Activated T-helper 17 cell treated with anti-CD3 and anti-CD28 coated beads, Interleukin-2, amount 50 U/mL, for 72 hours (primary cell): ENCODE measurements at regions not wholly inside any gene's neighbourhood (a gene's known extent, or its start where the extent isn't known, plus 50 kb on each side); places are given as distances from the start of the nearest gene placed in this dataset.
"Not testable (repeated sequence)": the region's sequence is repeated elsewhere in the genome, so short reads cannot be mapped to it uniquely, and the experiment has no call there.

ENCODE experiments used
- ATAC-seq: fragments of 150-1000 bp; cut with Tn5 transposase; replicated peaks from 2 replicates; pipeline ENCODE4 v1.10.0; 2021; ENCODE audit warnings: mild to moderate bottlenecking, moderate library complexity
- H3K27ac Mint-ChIP-seq: one replicate; pipeline ENCODE4 v1.8.0; 2022; ENCODE audit warnings: mixed read lengths
- H3K27me3 Mint-ChIP-seq: one replicate; pipeline ENCODE4 v1.8.0; 2022; ENCODE audit warnings: mixed read lengths
- H3K36me3 Mint-ChIP-seq: one replicate; pipeline ENCODE4 v1.8.0; 2022; ENCODE audit warnings: low read depth, mild to moderate bottlenecking, mixed read lengths
- H3K4me1 Mint-ChIP-seq: one replicate; pipeline ENCODE4 v1.8.0; 2022; ENCODE audit warnings: mixed read lengths
- H3K4me3 Mint-ChIP-seq: one replicate; pipeline ENCODE4 v1.8.0; 2022; ENCODE audit warnings: mild to moderate bottlenecking, mixed read lengths
- H3K9me3 Mint-ChIP-seq: one replicate; pipeline ENCODE4 v1.8.0; 2022; ENCODE audit warnings: mixed read lengths

GRCh38 chr9:95722141-95722540, 153.3 kb upstream of the ERCC6L2 start:
- H3K27ac Mint-ChIP-seq: no peak overlapping the region
- H3K9me3 Mint-ChIP-seq: peaks cover 12% of the 10 kb centered on the region
- H3K4me1 Mint-ChIP-seq: peaks cover 27% of the 10 kb centered on the region
- no peaks in the 10 kb centered on the region for H3K27me3 Mint-ChIP-seq
- H3K36me3 Mint-ChIP-seq: no peaks in the 10 kb centered on the region
- ATAC-seq: no peak
- H3K4me3 Mint-ChIP-seq: no peak overlapping the region

GRCh38 chr9:95721061-95721531, 154.4 kb upstream of the ERCC6L2 start:
- peaks cover 27% of the 10 kb centered on the region for H3K4me1 Mint-ChIP-seq
- ATAC-seq: no peak
- H3K4me3 Mint-ChIP-seq: no peak overlapping the region
- H3K27me3 Mint-ChIP-seq: no peaks in the 10 kb centered on the region
- H3K36me3 Mint-ChIP-seq: no peaks in the 10 kb centered on the region
- H3K27ac Mint-ChIP-seq: no peak overlapping the region
- peaks cover 13% of the 10 kb centered on the region for H3K9me3 Mint-ChIP-seq

- Mint-ChIP-seq H3K4me3 (no peak overlapping the region), H3K9me3 (peaks cover 14% of the 10 kb centered on the region), H3K27me3 (no peaks in the 10 kb centered on the region), H3K27ac (no peak overlapping the region), H3K4me1 (peaks cover 21% of the 10 kb centered on the region), H3K36me3 (no peaks in the 10 kb centered on the region)
- ATAC-seq: no peak
Observed at GRCh38 chr9:95720496-95720895, 155.0 kb upstream of the ERCC6L2 start.

GRCh38 chr9:95719354-95719753, 156.1 kb upstream of the ERCC6L2 start:
- Mint-ChIP-seq H3K36me3 (no peaks in the 10 kb centered on the region), H3K9me3 (peaks cover 13% of the 10 kb centered on the region), H3K27me3 (no peaks in the 10 kb centered on the region), H3K27ac (no peak overlapping the region), H3K4me1 (peaks cover 10% of the 10 kb centered on the region), H3K4me3 (no peak overlapping the region)
- no peak for ATAC-seq

GRCh38 chr9:95718263-95718662, 157.2 kb upstream of the ERCC6L2 start:
- H3K36me3 Mint-ChIP-seq: no peaks in the 10 kb centered on the region
- no peak overlapping the region for H3K4me3 Mint-ChIP-seq
- no peak overlapping the region for H3K27ac Mint-ChIP-seq
- ATAC-seq: no peak
- H3K27me3 Mint-ChIP-seq: no peaks in the 10 kb centered on the region
- H3K9me3 Mint-ChIP-seq: peaks cover 13% of the 10 kb centered on the region
- peaks cover 4% of the 10 kb centered on the region for H3K4me1 Mint-ChIP-seq

- H3K9me3 Mint-ChIP-seq: peaks cover 13% of the 10 kb centered on the region
Observed at GRCh38 chr9:95715868-95716435, 159.5 kb upstream of the ERCC6L2 start.

GRCh38 chr9:95710446-95710845, 165.0 kb upstream of the ERCC6L2 start:
- Mint-ChIP-seq H3K4me3 (no peak overlapping the region), H3K9me3 (peaks cover 2% of the 10 kb centered on the region), H3K27ac (no peak overlapping the region), H3K36me3 (no peaks in the 10 kb centered on the region), H3K27me3 (peaks cover 3% of the 10 kb centered on the region), H3K4me1 (no peaks in the 10 kb centered on the region)
- no peak for ATAC-seq

More at GRCh38 chr9:95715868-95716435, 159.5 kb upstream of the ERCC6L2 start:
- no peak overlapping the region for H3K27ac Mint-ChIP-seq
- ATAC-seq: no peak
- H3K27me3 Mint-ChIP-seq: peaks cover 3% of the 10 kb centered on the region
- H3K36me3 Mint-ChIP-seq: no peaks in the 10 kb centered on the region
- H3K4me1 Mint-ChIP-seq: no peaks in the 10 kb centered on the region
- H3K4me3 Mint-ChIP-seq: no peak overlapping the region

- H3K9me3 Mint-ChIP-seq: peaks cover 7% of the 10 kb centered on the region
- no peaks in the 10 kb centered on the region for H3K4me1 Mint-ChIP-seq
- no peak overlapping the region for H3K4me3 Mint-ChIP-seq
- no peak overlapping the region for H3K27ac Mint-ChIP-seq
- ATAC-seq: no peak
- no peaks in the 10 kb centered on the region for H3K36me3 Mint-ChIP-seq
- peaks cover 7% of the 10 kb centered on the region for H3K27me3 Mint-ChIP-seq
Observed at GRCh38 chr9:95696701-95697100, 178.8 kb upstream of the ERCC6L2 start.

- Mint-ChIP-seq H3K36me3 (no peaks in the 10 kb centered on the region), H3K4me1 (no peaks in the 10 kb centered on the region), H3K27me3 (peaks cover 7% of the 10 kb centered on the region), H3K9me3 (peaks cover 7% of the 10 kb centered on the region), H3K4me3 (no peak overlapping the region), H3K27ac (no peak overlapping the region)
- ATAC-seq: no peak
Observed at GRCh38 chr9:95691435-95691834, 174.7 kb upstream of the PTCH1 start.

GRCh38 chr9:95689669-95690068, 172.9 kb upstream of the PTCH1 start:
- H3K9me3 Mint-ChIP-seq: no peaks in the 10 kb centered on the region
- H3K4me3 Mint-ChIP-seq: no peak overlapping the region
- no peaks in the 10 kb centered on the region for H3K27me3 Mint-ChIP-seq
- ATAC-seq: no peak
- H3K36me3 Mint-ChIP-seq: no peaks in the 10 kb centered on the region
- no peaks in the 10 kb centered on the region for H3K4me1 Mint-ChIP-seq
- H3K27ac Mint-ChIP-seq: no peak overlapping the region

GRCh38 chr9:95684516-95684915, 167.7 kb upstream of the PTCH1 start:
- Mint-ChIP-seq H3K27ac (no peak overlapping the region), H3K4me1 (peaks cover 16% of the 10 kb centered on the region), H3K4me3 (no peak overlapping the region), H3K27me3 (peaks cover 4% of the 10 kb centered on the region), H3K36me3 (no peaks in the 10 kb centered on the region), H3K9me3 (no peaks in the 10 kb centered on the region)
- no peak for ATAC-seq

- H3K4me1 Mint-ChIP-seq: peaks cover 16% of the 10 kb centered on the region
- not testable (repeated sequence) for ATAC-seq, H3K27ac Mint-ChIP-seq, H3K4me3 Mint-ChIP-seq, H3K9me3 Mint-ChIP-seq, H3K27me3 Mint-ChIP-seq, H3K36me3 Mint-ChIP-seq
Observed at GRCh38 chr9:95680306-95680705, 163.5 kb upstream of the PTCH1 start.

- H3K9me3 Mint-ChIP-seq: no peaks in the 10 kb centered on the region
- no peaks in the 10 kb centered on the region for H3K36me3 Mint-ChIP-seq
- H3K4me1 Mint-ChIP-seq: peaks cover 16% of the 10 kb centered on the region
- H3K4me3 Mint-ChIP-seq: no peak overlapping the region
- peaks cover 7% of the 10 kb centered on the region for H3K27me3 Mint-ChIP-seq
- H3K27ac Mint-ChIP-seq: no peak overlapping the region
- ATAC-seq: no peak
Observed at GRCh38 chr9:95679874-95680273, 163.1 kb upstream of the PTCH1 start.

- H3K27ac Mint-ChIP-seq: no peak overlapping the region
- no peaks in the 10 kb centered on the region for H3K36me3 Mint-ChIP-seq
- H3K9me3 Mint-ChIP-seq: no peaks in the 10 kb centered on the region
- no peak overlapping the region for H3K4me3 Mint-ChIP-seq
- no peak for ATAC-seq
- peaks cover 16% of the 10 kb centered on the region for H3K4me1 Mint-ChIP-seq
- peaks cover 9% of the 10 kb centered on the region for H3K27me3 Mint-ChIP-seq
Observed at GRCh38 chr9:95678759-95679158, 162.0 kb upstream of the PTCH1 start.

- H3K4me3 Mint-ChIP-seq: no peak overlapping the region
- H3K4me1 Mint-ChIP-seq: no peaks in the 10 kb centered on the region
- ATAC-seq: no peak
- no peak overlapping the region for H3K27ac Mint-ChIP-seq
- H3K36me3 Mint-ChIP-seq: no peaks in the 10 kb centered on the region
- peaks cover 28% of the 10 kb centered on the region for H3K27me3 Mint-ChIP-seq
- H3K9me3 Mint-ChIP-seq: peaks cover 3% of the 10 kb centered on the region
Observed at GRCh38 chr9:95670122-95670521, 153.4 kb upstream of the PTCH1 start.

GRCh38 chr9:95669253-95669652, 152.5 kb upstream of the PTCH1 start:
- peaks cover 24% of the 10 kb centered on the region for H3K27me3 Mint-ChIP-seq
- H3K9me3 Mint-ChIP-seq: peaks cover 3% of the 10 kb centered on the region
- H3K27ac Mint-ChIP-seq: no peak overlapping the region
- no peaks in the 10 kb centered on the region for H3K4me1 Mint-ChIP-seq
- no peak for ATAC-seq
- no peak overlapping the region for H3K4me3 Mint-ChIP-seq
- no peaks in the 10 kb centered on the region for H3K36me3 Mint-ChIP-seq
